Heart left ventricle (tissue), 16 donors: ENCODE measurements at regions not wholly inside any gene's neighbourhood (a gene's known extent, or its start where the extent isn't known, plus 50 kb on each side); places are given as distances from the start of the nearest gene placed in this dataset.

Source experiments
- ATAC-seq, 4 donors: fragments of 200-7000 bp; cut with Tn5 transposase; one replicate each; pipeline ENCODE4 v1.9.1; 2020 to 2022; ENCODE audit warnings: moderate library complexity in 4 of 4, mild to moderate bottlenecking in 3 of 4, moderate number of reproducible peaks in 1 of 4
- DNase-seq, 5 donors: peaks; one replicate each; pipeline ENCODE4 v3.0.0-alpha.2; 2020
- H3K27ac ChIP-seq, 12 donors: fragments of 200-600 bp; sonication (generic) in 4 of 12; one replicate each; pipeline versions ENCODE4 v1.5.0 to v1.8.0; 2016 to 2022; ENCODE audit warnings: mild to moderate bottlenecking in 2 of 12
- H3K27me3 ChIP-seq, 9 donors: fragments of 200-600 bp; sonication (generic) in 2 of 9; one replicate each; pipeline versions ENCODE4 v1.5.1 to v1.8.0; 2016 to 2022; ENCODE audit warnings: mild to moderate bottlenecking in 3 of 9
- H3K36me3 ChIP-seq, 9 donors: fragments of 200-600 bp; sonication (generic) in 2 of 9; one replicate each; pipeline versions ENCODE4 v1.5.0 to v1.8.0; 2018 to 2022; ENCODE audit warnings: mild to moderate bottlenecking in 2 of 9
- H3K4me1 ChIP-seq, 12 donors: fragments of 200-600 bp; sonication (generic) in 4 of 12; one replicate each; pipeline versions ENCODE4 v1.5.0 to v1.8.0; 2016 to 2022; ENCODE audit warnings: mild to moderate bottlenecking in 3 of 12
- H3K4me3 ChIP-seq, 12 donors: fragments of 200-600 bp; sonication (generic) in 4 of 12; one replicate each; pipeline versions ENCODE4 v1.5.0 to v1.8.0; 2017 to 2022; ENCODE audit warnings: mild to moderate bottlenecking in 9 of 12, moderate library complexity in 4 of 12
- H3K9me3 ChIP-seq, 12 donors: fragments of 200-600 bp; sonication (generic) in 4 of 12; one replicate each; pipeline versions ENCODE4 v1.5.0 to v1.8.0; 2016 to 2022; ENCODE audit warnings: mild to moderate bottlenecking in 1 of 12
- POLR2A ChIP-seq, 2 donors: fragments of 450-650 bp; IDR thresholded peaks; one replicate each; pipeline ENCODE4 v1.6.1; 2017; ENCODE audit warnings: antibody characterized with exemption in 2 of 2, mild to moderate bottlenecking in 2 of 2, moderate library complexity in 2 of 2
- WGBS, 4 donors: extraction: QIAGEN DNeasy Blood & Tissue Kit in 2 of 4; methylation state at CpG; one replicate each; pipeline versions ENCODE4 v1.1.5 to v1.1.7; 2013 to 2018; 5-methylcytosine and 5-hydroxymethylcytosine counted together
- intact Hi-C, 10 donors: fragments of 100-400 bp; cut with DNase I; formaldehyde crosslinking; loops; one replicate each; pipeline versions ENCODE4 v1.11.1 to v1.14.2; 2022
- TF ChIP-seq, protein P1 (sequence below), 12 donors: fragments of 200-600 bp; sonication (generic) in 4 of 12; IDR thresholded peaks; one replicate each; pipeline versions ENCODE4 v1.5.0 to v1.8.0; 2018 to 2022; ENCODE audit warnings: antibody characterized with exemption in 12 of 12, mild to moderate bottlenecking in 5 of 12
- donor health status: ischemic (EF 13 %, LVEDD 7.1; RV severe dilation, severe dysfunction).
- donor health status: healthy with polysubstance abuse.
- donor health status: DM: no; HTN: yes; CAD: no.
- donor health status: DM: no; HTN: no; CAD: no.
- donor health status: ischemic (EF 25% LVEDD 6.9; RV normal size, moderate dysfunction).
- donor health status: ischemic (EF 25% LVEDD 5.7; RV mildly dilated, moderate dysfunction).
- donor health status: healthy.
- donor health status: DM: yes; HTN: yes; CAD: no.
- donor health status: ischemic (EF 35%, LVEDD 5.7; RV mildly dilated, moderate dysfunction).
- donor health status: nonischemic (EF 11% LVEDD 7.7; RV severe dilation, severe dysfunction).
- donor health status: DM: yes; HTN: yes; CAD: no.
- donor health status: PGD.
- donor health status: ischemic (EF 29% LVEDD 5.4; RV normal size, mild dysfunction).
- donor health status: nonischemic (EF 23%, LVEDD 6.1; RV moderate dilation, normal function).

DNA sequence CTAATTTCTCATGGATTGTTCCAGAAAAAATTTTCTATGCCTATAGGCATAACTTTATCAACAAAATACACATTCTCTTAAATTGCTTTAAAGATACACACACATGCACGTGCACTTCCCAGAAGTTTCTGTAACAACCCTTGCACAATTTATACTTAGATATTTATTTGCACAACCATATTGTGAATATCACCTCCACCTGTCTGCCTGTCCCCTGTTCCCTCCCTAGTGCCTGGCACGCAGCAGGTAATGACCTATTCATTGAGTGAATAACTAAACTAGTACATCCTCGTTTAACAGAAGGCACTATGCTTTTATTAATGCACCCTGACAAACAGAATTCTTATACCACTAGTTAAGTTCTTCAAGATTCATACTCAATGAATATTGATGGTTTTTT, 198.9 kb downstream of the BCAS1 start:
- Histone ChIP-seq H3K4me3 (no peak overlapping the region), H3K9me3 (no peaks in the 10 kb centered on the region), H3K4me1 (peaks cover 0 to 43% (median 14%) of the 10 kb centered on the region in 12 donors), H3K27me3 (no peaks in the 10 kb centered on the region), H3K36me3 (no peaks in the 10 kb centered on the region), H3K27ac (peak overlapping the region in 3 of 12 donors; percentile 6 to 61 (median 16))
- intact Hi-C loops: loop anchor here in 6 of 10 donors (2.0 to 5.0 kb wide), 7 partner anchors 44 to 294 kb away; no protein-coding TSS in a partner anchor
- 89 to 95% (median 92%) methylated on average over 3 of the region's 3 CpGs for WGBS, 4 donors
- no peak for DNase-seq
- no peak for TF ChIP-seq POLR2A (IDR thresholded peaks at IDR 0.05)
- no peak for ATAC-seq

GRCh38 chr20:53870426-53871315, 199.7 kb downstream of the BCAS1 start:
- Histone ChIP-seq H3K4me3 (no peak overlapping the region), H3K27me3 (no peaks in the 10 kb centered on the region), H3K9me3 (no peaks in the 10 kb centered on the region), H3K36me3 (no peaks in the 10 kb centered on the region), H3K27ac (peak overlapping the region in 1 of 12 donors; percentile 17), H3K4me1 (peaks cover 0 to 52% (median 17%) of the 10 kb centered on the region in 12 donors)
- intact Hi-C loops: loop anchor here in 6 of 10 donors (2.0 to 5.0 kb wide), 7 partner anchors 43 to 293 kb away; no protein-coding TSS in a partner anchor
- ATAC-seq (no peak), DNase-seq (no peak)
- WGBS, 4 donors: 80 to 86% (median 83%) methylated on average over 9 of the region's 9 CpGs
- TF ChIP-seq POLR2A (IDR thresholded peaks at IDR 0.05): no peak
- TF ChIP-seq, protein P1, sequence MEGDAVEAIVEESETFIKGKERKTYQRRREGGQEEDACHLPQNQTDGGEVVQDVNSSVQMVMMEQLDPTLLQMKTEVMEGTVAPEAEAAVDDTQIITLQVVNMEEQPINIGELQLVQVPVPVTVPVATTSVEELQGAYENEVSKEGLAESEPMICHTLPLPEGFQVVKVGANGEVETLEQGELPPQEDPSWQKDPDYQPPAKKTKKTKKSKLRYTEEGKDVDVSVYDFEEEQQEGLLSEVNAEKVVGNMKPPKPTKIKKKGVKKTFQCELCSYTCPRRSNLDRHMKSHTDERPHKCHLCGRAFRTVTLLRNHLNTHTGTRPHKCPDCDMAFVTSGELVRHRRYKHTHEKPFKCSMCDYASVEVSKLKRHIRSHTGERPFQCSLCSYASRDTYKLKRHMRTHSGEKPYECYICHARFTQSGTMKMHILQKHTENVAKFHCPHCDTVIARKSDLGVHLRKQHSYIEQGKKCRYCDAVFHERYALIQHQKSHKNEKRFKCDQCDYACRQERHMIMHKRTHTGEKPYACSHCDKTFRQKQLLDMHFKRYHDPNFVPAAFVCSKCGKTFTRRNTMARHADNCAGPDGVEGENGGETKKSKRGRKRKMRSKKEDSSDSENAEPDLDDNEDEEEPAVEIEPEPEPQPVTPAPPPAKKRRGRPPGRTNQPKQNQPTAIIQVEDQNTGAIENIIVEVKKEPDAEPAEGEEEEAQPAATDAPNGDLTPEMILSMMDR (IDR thresholded peaks at IDR 0.05): no peak

DNA sequence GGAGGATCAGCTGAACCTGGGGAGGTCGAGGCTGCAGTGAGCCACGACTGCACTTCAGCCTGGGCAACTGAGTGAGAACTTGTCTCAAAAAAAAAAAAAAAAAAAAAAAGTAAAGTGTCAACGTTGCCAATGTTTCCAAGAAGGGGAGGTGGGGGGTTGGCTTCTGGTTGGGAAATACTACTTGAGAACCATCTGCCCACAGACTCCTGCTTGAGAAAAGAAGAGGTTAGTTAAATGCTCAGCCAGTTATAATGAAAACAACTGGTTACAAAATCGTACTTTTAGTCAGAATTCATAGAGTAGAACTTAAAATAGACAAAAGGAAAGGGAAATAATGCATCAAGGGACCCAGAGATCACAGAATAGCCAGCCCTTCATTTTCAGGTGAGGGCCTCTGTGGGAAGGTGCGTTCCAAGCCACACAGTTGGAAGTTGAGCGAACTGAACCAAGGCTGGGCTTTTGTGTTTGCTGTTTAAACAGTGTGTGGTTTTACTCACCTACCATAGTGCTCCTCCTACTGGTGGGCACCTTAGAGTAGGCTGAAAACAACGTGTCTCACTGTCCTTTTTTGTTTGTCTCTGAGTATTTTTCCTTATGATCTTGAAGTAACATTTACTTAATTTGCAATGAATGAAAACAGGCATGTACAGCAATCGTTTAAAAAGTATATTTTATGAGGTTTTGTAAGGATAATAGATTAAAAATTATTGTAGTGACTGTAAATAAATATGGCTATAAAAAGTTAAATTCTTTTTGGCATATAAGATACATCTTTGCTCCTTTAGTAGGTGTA, 200.7 kb downstream of the BCAS1 start:
- ATAC-seq: peak; percentile 72 to 94 (median 87)
- DNase-seq: peak in 4 of 5 donors; percentile 54 to 67 (median 61)
- Histone ChIP-seq H3K9me3 (no peaks in the 10 kb centered on the region), H3K27me3 (no peaks in the 10 kb centered on the region), H3K4me3 (peak overlapping the region in 1 of 12 donors; percentile 13), H3K36me3 (no peaks in the 10 kb centered on the region), H3K27ac (peak overlapping the region in 4 of 12 donors; percentile 20 to 65 (median 52)), H3K4me1 (peaks cover 0 to 62% (median 22%) of the 10 kb centered on the region in 12 donors)
- WGBS, 4 donors: 25 to 29% (median 27%) methylated on average over 7 to 8 of the region's 8 CpGs
- intact Hi-C loops: loop anchor here in 9 of 10 donors (1.0 to 10.0 kb wide), 13 partner anchors 37 to 292 kb away; partner anchors contain the start of gene ZNF217 (in 1 of the 9)
- TF ChIP-seq POLR2A (IDR thresholded peaks at IDR 0.05): no peak
- TF ChIP-seq, protein P1 (IDR thresholded peaks at IDR 0.05): peak; percentile 60 to 86 (median 76)

- no peak for DNase-seq
- WGBS, 4 donors: 84 to 88% (median 86%) methylated on average over 6 of the region's 6 CpGs
- no peak overlapping the region for H3K4me3 ChIP-seq
- ATAC-seq: no peak
- intact Hi-C loops: loop anchor here in 6 of 10 donors (2.0 to 10.0 kb wide), 7 partner anchors 36 to 291 kb away; partner anchors contain the start of gene ZNF217 (in 1 of the 6)
- no peaks in the 10 kb centered on the region for H3K36me3 ChIP-seq
- H3K27me3 ChIP-seq: no peaks in the 10 kb centered on the region
- H3K9me3 ChIP-seq: no peaks in the 10 kb centered on the region
- H3K27ac ChIP-seq: peak overlapping the region in 4 of 12 donors; percentile 65 to 81 (median 77)
- H3K4me1 ChIP-seq: peaks cover 0 to 53% (median 22%) of the 10 kb centered on the region in 12 donors
- TF ChIP-seq, protein P1 (IDR thresholded peaks at IDR 0.05): no peak
- TF ChIP-seq POLR2A (IDR thresholded peaks at IDR 0.05): no peak
Observed at GRCh38 chr20:53867741-53868351, 202.5 kb downstream of the BCAS1 start.
